A549 (cell line): ENCODE measurements at regions not wholly inside any gene's neighbourhood (a gene's known extent, or its start where the extent isn't known, plus 50 kb on each side); places are given as distances from the start of the nearest gene placed in this dataset.

Experiments used
- ATAC-seq, 2 experiments: fragments of 200-7000 bp in 1 of 2; fragments of >200 bp in 1 of 2; cut with Nextera tagmentation in 1 of 2; cut with Tn5 transposase in 1 of 2; 3 replicates each; pipeline versions ENCODE4 v1.8.0 to v1.9.1; 2018 to 2020; ENCODE audit warnings: mild to moderate bottlenecking in 1 of 2, moderate library complexity in 1 of 2
- CTCF ChIA-PET: fragments of 300-600 bp; sonication (Branson Sonifier 250); formaldehyde crosslinking; extraction: SDS; loops from one replicate; lab custom pipeline; 2021; ENCODE audit warnings: antibody characterized with exemption, inconsistent platforms; lab: Yijun Ruan, JAX
- POLR2A ChIA-PET: fragments of 350-600 bp; formaldehyde crosslinking; extraction: SDS; loops from one replicate; lab custom pipeline; 2021; ENCODE audit warnings: antibody characterized with exemption, inconsistent platforms; lab: Yijun Ruan, JAX
- DNase-seq, 2 experiments: peaks; one replicate each; pipeline versions ENCODE4 v3.0.0 to v3.0.0-alpha.2; 2011 to 2016; ENCODE audit warnings: low read depth in 1 of 2, low spot score in 1 of 2
- FAIRE-seq: peaks from 2 replicates; lab custom pipeline; 2011; peaks lifted over from hg19 to GRCh38; lab: Jason Lieb, UNC
- H3K27ac ChIP-seq, 2 experiments: fragments of >200 bp; sonication (Bioruptor Twin); formaldehyde crosslinking; 3 replicates each; pipeline ENCODE4 v1.5.1; 2016 to 2017
- H3K4me1 ChIP-seq: fragments of >200 bp; sonication (Bioruptor Twin); formaldehyde crosslinking; 3 replicates; pipeline ENCODE4 v1.6.1; 2016
- H3K4me2 ChIP-seq: fragments of >200 bp; sonication (Bioruptor Twin); formaldehyde crosslinking; 3 replicates; pipeline ENCODE4 v1.6.1; 2016
- H3K4me3 ChIP-seq: fragments of >200 bp; sonication (Bioruptor Twin); formaldehyde crosslinking; 3 replicates; pipeline ENCODE4 v1.5.1; 2016
- H3K9me3 ChIP-seq: fragments of >200 bp; sonication (Bioruptor Twin); formaldehyde crosslinking; 3 replicates; pipeline ENCODE4 v1.6.1; 2016
- BHLHE40 ChIP-seq: IDR thresholded peaks from 2 replicates; pipeline ENCODE4 v1.6.1; 2012; ENCODE audit warnings: low read depth, low read length, inconsistent platforms
- CBX8 ChIP-seq: fragments of 200-600 bp; sonication (generic); IDR thresholded peaks from 2 replicates; pipeline ENCODE4 v1.6.1; 2016
- CHD4 ChIP-seq: fragments of 200-600 bp; sonication (generic); IDR thresholded peaks from 2 replicates; pipeline ENCODE4 v1.6.1; 2016; ENCODE audit warnings: antibody characterized with exemption, mild to moderate bottlenecking, borderline replicate concordance
- CTCF ChIP-seq: fragments of >200 bp; sonication (Bioruptor Twin); formaldehyde crosslinking; IDR thresholded peaks from 3 replicates; pipeline ENCODE4 v1.5.1; 2016
- EHF ChIP-seq: fragments of 250-450 bp; sonication (Bioruptor Pico); IDR thresholded peaks from 2 replicates; pipeline ENCODE4 v1.5.0; 2020; ENCODE audit warnings: mild to moderate bottlenecking
- FOSL2 ChIP-seq, 2 experiments: fragments of 450-650 bp in 1 of 2; fragments of >200 bp in 1 of 2; sonication (Bioruptor Twin) in 1 of 2; formaldehyde crosslinking; IDR thresholded peaks; 2 replicates each; pipeline versions ENCODE4 v1.5.0 to v1.6.1; 2016 to 2020; ENCODE audit warnings: mild to moderate bottlenecking in 1 of 2, moderate library complexity in 1 of 2
- FOXS1 ChIP-seq: fragments of 250-450 bp; sonication (Bioruptor Pico); IDR thresholded peaks from 2 replicates; pipeline ENCODE4 v1.5.0; 2020; ENCODE audit warnings: mild to moderate bottlenecking, moderate library complexity
- HEYL ChIP-seq: fragments of 250-450 bp; sonication (Bioruptor Pico); IDR thresholded peaks from 2 replicates; pipeline ENCODE4 v1.8.0; 2021; ENCODE audit warnings: mild to moderate bottlenecking, moderate library complexity
- HOXA7 ChIP-seq: fragments of 250-450 bp; sonication (Bioruptor Pico); IDR thresholded peaks from 2 replicates; pipeline ENCODE4 v1.5.0; 2020; ENCODE audit warnings: mild to moderate bottlenecking, moderate library complexity
- HOXB13 ChIP-seq: fragments of 250-450 bp; sonication (Bioruptor Pico); IDR thresholded peaks from 2 replicates; pipeline ENCODE4 v1.5.0; 2020; ENCODE audit warnings: low read depth, mild to moderate bottlenecking, moderate library complexity
- HOXB5 ChIP-seq: fragments of 250-450 bp; sonication (Bioruptor Pico); IDR thresholded peaks from 2 replicates; pipeline ENCODE4 v1.5.0; 2020; ENCODE audit warnings: mild to moderate bottlenecking, moderate library complexity
- KDM1A ChIP-seq: fragments of 200-600 bp; sonication (generic); IDR thresholded peaks from 2 replicates; pipeline ENCODE4 v1.6.1; 2016; ENCODE audit warnings: low read depth, mild to moderate bottlenecking
- MAFK ChIP-seq: fragments of 450-650 bp; IDR thresholded peaks from 2 replicates; pipeline ENCODE4 v1.6.1; 2014; ENCODE audit not compliant: partially characterized antibody
- MAX ChIP-seq: IDR thresholded peaks from 2 replicates; pipeline ENCODE4 v1.6.1; 2012
- NFE2L2 ChIP-seq: fragments of 150-350 bp; conservative IDR thresholded peaks from 2 replicates; pipeline ENCODE4 v1.6.1; 2014; ENCODE audit warnings: low read length
- RCOR1 ChIP-seq: fragments of 150-350 bp; IDR thresholded peaks from 2 replicates; pipeline ENCODE4 v1.6.1; 2014; ENCODE audit warnings: antibody characterized with exemption, low read length, low read depth
- RFX5 ChIP-seq: fragments of 450-650 bp; IDR thresholded peaks from 2 replicates; pipeline ENCODE4 v1.7.1; 2014; ENCODE audit warnings: antibody characterized with exemption, mild to moderate bottlenecking, moderate library complexity
- USF2 ChIP-seq: fragments of 450-650 bp; IDR thresholded peaks from 2 replicates; pipeline ENCODE4 v1.6.1; 2014; ENCODE audit warnings: antibody characterized with exemption
- WGBS: methylation state at CpG from one replicate; pipeline ENCODE4 v1.1.6; 2017; ENCODE audit errors: missing lambda C conversion rate; 5-methylcytosine and 5-hydroxymethylcytosine counted together
- TF ChIP-seq, protein P1 (sequence below): fragments of 250-450 bp; sonication (Bioruptor Pico); IDR thresholded peaks from 2 replicates; pipeline ENCODE4 v1.5.0; 2021; ENCODE audit warnings: mild to moderate bottlenecking, moderate library complexity, borderline replicate concordance
- TF ChIP-seq, protein P2 (sequence below): IDR thresholded peaks from 2 replicates; pipeline ENCODE4 v1.6.1; 2012; ENCODE audit warnings: low read depth, borderline replicate concordance

DNA sequence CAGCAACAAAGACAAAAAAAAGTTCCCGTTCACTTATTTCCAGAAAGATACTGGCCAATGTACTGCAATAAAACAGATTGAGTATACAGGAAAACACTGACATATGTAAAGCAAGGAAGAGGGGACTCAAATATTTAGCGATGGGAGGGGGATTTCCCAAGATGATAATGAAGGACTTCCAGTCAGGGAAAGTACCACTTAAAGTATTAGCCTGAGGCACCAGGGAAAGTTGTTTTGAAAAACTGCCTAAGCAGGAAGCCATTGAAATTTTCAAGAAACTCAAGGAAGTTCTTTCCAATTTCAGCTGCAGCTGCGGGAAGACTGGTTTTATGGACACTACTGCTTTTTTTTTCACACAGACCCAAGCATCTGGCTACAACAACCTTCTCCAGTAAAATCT lies 1007.4 kb upstream of the NOVA1 start (continued):
- TF ChIP-seq, protein P1, sequence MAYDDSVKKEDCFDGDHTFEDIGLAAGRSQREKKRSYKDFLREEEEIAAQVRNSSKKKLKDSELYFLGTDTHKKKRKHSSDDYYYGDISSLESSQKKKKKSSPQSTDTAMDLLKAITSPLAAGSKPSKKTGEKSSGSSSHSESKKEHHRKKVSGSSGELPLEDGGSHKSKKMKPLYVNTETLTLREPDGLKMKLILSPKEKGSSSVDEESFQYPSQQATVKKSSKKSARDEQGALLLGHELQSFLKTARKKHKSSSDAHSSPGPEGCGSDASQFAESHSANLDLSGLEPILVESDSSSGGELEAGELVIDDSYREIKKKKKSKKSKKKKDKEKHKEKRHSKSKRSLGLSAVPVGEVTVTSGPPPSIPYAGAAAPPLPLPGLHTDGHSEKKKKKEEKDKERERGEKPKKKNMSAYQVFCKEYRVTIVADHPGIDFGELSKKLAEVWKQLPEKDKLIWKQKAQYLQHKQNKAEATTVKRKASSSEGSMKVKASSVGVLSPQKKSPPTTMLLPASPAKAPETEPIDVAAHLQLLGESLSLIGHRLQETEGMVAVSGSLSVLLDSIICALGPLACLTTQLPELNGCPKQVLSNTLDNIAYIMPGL (CRISPR knock-in tag): no peak
- no peak for TF ChIP-seq USF2

DNA sequence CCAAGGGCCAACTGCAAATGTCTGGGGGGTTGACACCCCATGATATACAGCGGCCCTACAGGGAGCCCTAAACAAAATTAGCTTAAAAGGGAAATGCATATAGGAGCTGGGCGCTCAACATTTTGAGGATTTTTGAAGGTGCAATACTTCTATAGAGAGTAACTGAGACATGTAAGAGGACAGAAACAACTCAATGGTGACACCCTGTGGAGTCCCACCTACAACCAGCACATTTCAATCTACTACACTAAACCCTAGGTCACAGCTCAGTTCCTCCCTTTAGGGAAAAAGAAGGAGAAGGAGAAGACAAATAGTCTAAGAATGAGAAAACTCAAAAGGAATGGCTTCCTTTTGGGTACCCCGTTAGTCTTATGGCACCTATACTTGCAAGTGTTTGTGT lies 1010.5 kb upstream of the NOVA1 start:
- POLR2A ChIA-PET: no interaction called here
- no peak for FAIRE-seq

More for the DNA sequence above, 1010.5 kb upstream of the NOVA1 start:
- H3K9me3 ChIP-seq: no peaks in the 10 kb centered on the region
- WGBS: 21% methylated on average over 3 of the region's 3 CpGs
- H3K4me1 ChIP-seq: no peaks in the 10 kb centered on the region
- no peak overlapping the region for H3K27ac ChIP-seq
- CTCF ChIA-PET: no interaction called here
- ATAC-seq: no peak
- TF ChIP-seq CTCF (no peak), EHF (CRISPR knock-in tag) (no peak), HOXB5 (no peak), MAFK (no peak), NFE2L2 (no peak), CBX8 (no peak), MAX (no peak), RCOR1 (no peak), USF2 (no peak), HOXA7 (CRISPR knock-in tag) (no peak), BHLHE40 (no peak), KDM1A (no peak), FOSL2 (IDR thresholded peaks at IDR 0.05) (no peak), FOSL2 (CRISPR knock-in tag; IDR thresholded peaks at IDR 0.05) (no peak), HEYL (no peak), HOXB13 (CRISPR knock-in tag) (no peak), RFX5 (no peak), FOXS1 (CRISPR knock-in tag) (no peak), CHD4 (no peak)
- TF ChIP-seq, protein P1 (CRISPR knock-in tag): no peak
- TF ChIP-seq, protein P2, sequence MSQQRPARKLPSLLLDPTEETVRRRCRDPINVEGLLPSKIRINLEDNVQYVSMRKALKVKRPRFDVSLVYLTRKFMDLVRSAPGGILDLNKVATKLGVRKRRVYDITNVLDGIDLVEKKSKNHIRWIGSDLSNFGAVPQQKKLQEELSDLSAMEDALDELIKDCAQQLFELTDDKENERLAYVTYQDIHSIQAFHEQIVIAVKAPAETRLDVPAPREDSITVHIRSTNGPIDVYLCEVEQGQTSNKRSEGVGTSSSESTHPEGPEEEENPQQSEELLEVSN: no peak
- H3K4me3 ChIP-seq: no peak overlapping the region
- H3K4me2 ChIP-seq: no peak overlapping the region
- DNase-seq: no peak
